HUES48 (cell line): ENCODE measurements at regions not wholly inside any gene's neighbourhood (a gene's known extent, or its start where the extent isn't known, plus 50 kb on each side); places are given as distances from the start of the nearest gene placed in this dataset.
A peak's percentile ranks its signal among the peaks of the same experiment; 100 is the strongest.

ENCODE experiments used
- H3K27ac ChIP-seq: one replicate; pipeline ENCODE4 v1.7.0; 2013; ENCODE audit warnings: low read depth, low read length, inconsistent platforms
- H3K27me3 ChIP-seq: 2 replicates; pipeline ENCODE4 v1.6.1; 2013; ENCODE audit warnings: mild to moderate bottlenecking, low read length; ENCODE audit not compliant: control insufficient read depth, insufficient read depth
- H3K36me3 ChIP-seq: 2 replicates; pipeline ENCODE4 v1.6.1; 2013; ENCODE audit warnings: low read length; ENCODE audit not compliant: control insufficient read depth, insufficient read depth
- H3K4me1 ChIP-seq: 2 replicates; pipeline ENCODE4 v1.6.1; 2013; ENCODE audit warnings: mild to moderate bottlenecking, low read length; ENCODE audit not compliant: control insufficient read depth, insufficient read depth
- H3K4me3 ChIP-seq: 2 replicates; pipeline ENCODE4 v1.5.1; 2013; ENCODE audit warnings: mild to moderate bottlenecking, low read depth, low read length
- H3K9ac ChIP-seq: 2 replicates; pipeline ENCODE4 v1.6.1; 2013; ENCODE audit warnings: mild to moderate bottlenecking, low read depth, low read length, moderate library complexity
- H3K9me3 ChIP-seq: 2 replicates; pipeline ENCODE4 v1.6.1; 2013; ENCODE audit warnings: low read length; ENCODE audit not compliant: control insufficient read depth, insufficient read depth

- Histone ChIP-seq H3K27ac (no peak overlapping the region), H3K9ac (no peak overlapping the region), H3K36me3 (no peaks in the 10 kb centered on the region), H3K9me3 (peaks cover 8% of the 10 kb centered on the region; the same call in 1 of the 2 replicates), H3K4me1 (0 out of 2 replicates have a peak, but pooled peaks cover 3% of the 10 kb centered on the region), H3K4me3 (no peak overlapping the region), H3K27me3 (no peaks in the 10 kb centered on the region)
Measured at GRCh38 chr11:94681852-94682251, 86.3 kb upstream of the AMOTL1 start.

GRCh38 chr11:94694309-94695060, 73.7 kb upstream of the AMOTL1 start:
- Histone ChIP-seq H3K4me1 (peaks cover 14% of the 10 kb centered on the region), H3K27ac (no peak overlapping the region), H3K27me3 (no peaks in the 10 kb centered on the region), H3K9ac (no peak overlapping the region), H3K9me3 (no peaks in the 10 kb centered on the region), H3K4me3 (no peak overlapping the region), H3K36me3 (no peaks in the 10 kb centered on the region)

GRCh38 chr11:94697156-94697555, 71.0 kb upstream of the AMOTL1 start:
- Histone ChIP-seq H3K4me1 (peaks cover 14% of the 10 kb centered on the region), H3K27me3 (no peaks in the 10 kb centered on the region), H3K9ac (no peak overlapping the region), H3K36me3 (no peaks in the 10 kb centered on the region), H3K4me3 (no peak overlapping the region), H3K27ac (no peak overlapping the region), H3K9me3 (no peaks in the 10 kb centered on the region)

GRCh38 chr11:94700622-94701021, 67.5 kb upstream of the AMOTL1 start:
- Histone ChIP-seq H3K36me3 (no peaks in the 10 kb centered on the region), H3K4me3 (no peak overlapping the region), H3K9ac (no peak overlapping the region), H3K27me3 (no peaks in the 10 kb centered on the region), H3K4me1 (no peaks in the 10 kb centered on the region; the same call in 1 of the 2 replicates), H3K27ac (no peak overlapping the region), H3K9me3 (no peaks in the 10 kb centered on the region)

GRCh38 chr11:94702481-94702880, 65.7 kb upstream of the AMOTL1 start:
- H3K36me3 ChIP-seq = no peaks in the 10 kb centered on the region
- H3K9me3 ChIP-seq = no peaks in the 10 kb centered on the region
- no peak overlapping the region for H3K9ac ChIP-seq
- H3K27ac ChIP-seq = no peak overlapping the region
- no peak overlapping the region for H3K4me3 ChIP-seq
- H3K27me3 ChIP-seq = no peaks in the 10 kb centered on the region
- peaks cover 7% of the 10 kb centered on the region for H3K4me1 ChIP-seq

- Histone ChIP-seq H3K4me1 (peaks cover 12% of the 10 kb centered on the region), H3K36me3 (no peaks in the 10 kb centered on the region), H3K9me3 (no peaks in the 10 kb centered on the region), H3K4me3 (no peak overlapping the region), H3K9ac (no peak overlapping the region), H3K27ac (peak overlapping the region; percentile 7), H3K27me3 (no peaks in the 10 kb centered on the region)
Measured at GRCh38 chr11:94705419-94705818, 62.7 kb upstream of the AMOTL1 start.

GRCh38 chr11:94705891-94706615, 62.1 kb upstream of the AMOTL1 start:
- Histone ChIP-seq H3K9ac (no peak overlapping the region), H3K9me3 (no peaks in the 10 kb centered on the region), H3K4me1 (peaks cover 12% of the 10 kb centered on the region), H3K36me3 (no peaks in the 10 kb centered on the region), H3K27me3 (no peaks in the 10 kb centered on the region), H3K27ac (peak overlapping the region; percentile 29), H3K4me3 (no peak overlapping the region)

GRCh38 chr11:94708176-94708575, 60.0 kb upstream of the AMOTL1 start:
- Histone ChIP-seq H3K9me3 (no peaks in the 10 kb centered on the region), H3K4me3 (no peak overlapping the region), H3K27me3 (no peaks in the 10 kb centered on the region), H3K27ac (no peak overlapping the region), H3K9ac (no peak overlapping the region), H3K4me1 (peaks cover 12% of the 10 kb centered on the region), H3K36me3 (no peaks in the 10 kb centered on the region)

- no peak overlapping the region for H3K9ac ChIP-seq
- peaks cover 12% of the 10 kb centered on the region for H3K4me1 ChIP-seq
- no peak overlapping the region for H3K4me3 ChIP-seq
- H3K27ac ChIP-seq = no peak overlapping the region
- H3K9me3 ChIP-seq = no peaks in the 10 kb centered on the region
- no peaks in the 10 kb centered on the region for H3K36me3 ChIP-seq
- H3K27me3 ChIP-seq = no peaks in the 10 kb centered on the region
Measured at GRCh38 chr11:94708642-94709041, 59.5 kb upstream of the AMOTL1 start.

- no peak overlapping the region for H3K27ac ChIP-seq
- no peak overlapping the region for H3K9ac ChIP-seq
- H3K9me3 ChIP-seq = no peaks in the 10 kb centered on the region
- H3K4me3 ChIP-seq = no peak overlapping the region
- no peaks in the 10 kb centered on the region for H3K27me3 ChIP-seq
- no peaks in the 10 kb centered on the region for H3K36me3 ChIP-seq
- H3K4me1 ChIP-seq = no peaks in the 10 kb centered on the region; the same call in 1 of the 2 replicates
Measured at GRCh38 chr11:94715225-94715624, 52.9 kb upstream of the AMOTL1 start.

- H3K36me3 ChIP-seq = no peaks in the 10 kb centered on the region
- no peak overlapping the region for H3K9ac ChIP-seq
- no peaks in the 10 kb centered on the region; the same call in 1 of the 2 replicates for H3K4me1 ChIP-seq
- H3K27ac ChIP-seq = no peak overlapping the region
- no peaks in the 10 kb centered on the region for H3K27me3 ChIP-seq
- H3K4me3 ChIP-seq = no peak overlapping the region
- H3K9me3 ChIP-seq = no peaks in the 10 kb centered on the region
Measured at GRCh38 chr11:94717667-94718066, 50.5 kb upstream of the AMOTL1 start.
